IMR-90 (cell line): ENCODE measurements at regions not wholly inside any gene's neighbourhood (a gene's known extent, or its start where the extent isn't known, plus 50 kb on each side); places are given as distances from the start of the nearest gene placed in this dataset.

Experiments used
- ATAC-seq: fragments of 200-7000 bp; cut with Tn5 transposase; 2 replicates; pipeline ENCODE4 v1.9.1; 2020; ENCODE audit warnings: low read depth, mild to moderate bottlenecking, moderate library complexity
- BruUV-seq: library from RNA; stranded (reverse); fragments of 400-500 nt; replicated peaks from 2 replicates; lab custom pipeline; 2021; lab: Mats Ljungman, UMichigan
- CTCF ChIA-PET: fragments of 300-600 bp; formaldehyde crosslinking; extraction: SDS; loops from one replicate; lab custom pipeline; 2021; ENCODE audit warnings: antibody characterized with exemption; lab: Yijun Ruan, JAX
- POLR2A ChIA-PET: fragments of 300-600 bp; sonication (Branson Sonifier 250); formaldehyde crosslinking; loops from one replicate; lab custom pipeline; 2022; ENCODE audit warnings: antibody characterized with exemption; ENCODE audit not compliant: unreplicated experiment; lab: Charles Lee
- DNase-seq: peaks from one replicate; pipeline ENCODE4 v3.0.0; 2013
- H2AFZ ChIP-seq: replicated peaks from 2 replicates; pipeline ENCODE3; 2013; ENCODE audit warnings: low read length, mild to moderate bottlenecking; ENCODE audit not compliant: poor library complexity
- H2AK5ac ChIP-seq: 2 replicates; pipeline ENCODE4 v1.6.1; 2013; ENCODE audit warnings: low read depth, low read length, inconsistent platforms
- H2AK9ac ChIP-seq: replicated peaks from 2 replicates; pipeline ENCODE3; 2013; ENCODE audit warnings: mild to moderate bottlenecking, low read depth, low read length, moderate library complexity; ENCODE audit not compliant: poor library complexity
- H2BK120ac ChIP-seq: 2 replicates; pipeline ENCODE4 v1.6.1; 2013; ENCODE audit warnings: low read depth, low read length, inconsistent platforms
- H2BK15ac ChIP-seq: 3 replicates; pipeline ENCODE4 v1.6.1; 2013; ENCODE audit warnings: low read depth, low read length, inconsistent platforms
- H2BK20ac ChIP-seq: 2 replicates; pipeline ENCODE4 v1.6.1; 2013; ENCODE audit warnings: low read depth, mild to moderate bottlenecking, inconsistent platforms, low read length, moderate library complexity
- H2BK5ac ChIP-seq: 2 replicates; pipeline ENCODE4 v1.6.1; 2013; ENCODE audit warnings: mild to moderate bottlenecking, low read depth, low read length, inconsistent platforms; ENCODE audit not compliant: poor library complexity, severe bottlenecking
- H3K14ac ChIP-seq: replicated peaks from 2 replicates; pipeline ENCODE4 v1.6.1; 2013; ENCODE audit warnings: low read depth, low read length, inconsistent platforms
- H3K18ac ChIP-seq: 2 replicates; pipeline ENCODE4 v1.6.1; 2013; ENCODE audit warnings: low read depth, low read length, control low read depth
- H3K23ac ChIP-seq: 2 replicates; pipeline ENCODE4 v1.6.1; 2013; ENCODE audit warnings: low read depth, low read length, inconsistent platforms
- H3K27ac ChIP-seq: 2 replicates; pipeline ENCODE4 v1.5.1; 2013; ENCODE audit warnings: mild to moderate bottlenecking, control low read depth, low read length; ENCODE audit not compliant: insufficient read depth
- H3K27me3 ChIP-seq: 2 replicates; pipeline ENCODE4 v1.6.1; 2013; ENCODE audit warnings: low read length; ENCODE audit not compliant: control insufficient read depth, insufficient read depth
- H3K36me3 ChIP-seq: 2 replicates; pipeline ENCODE4 v1.6.1; 2013; ENCODE audit warnings: low read length, mixed read lengths; ENCODE audit not compliant: control insufficient read depth, insufficient read depth
- H3K4ac ChIP-seq: 2 replicates; pipeline ENCODE4 v1.6.1; 2013; ENCODE audit warnings: low read depth, low read length, inconsistent platforms
- H3K4me1 ChIP-seq: 2 replicates; pipeline ENCODE4 v1.6.1; 2013; ENCODE audit warnings: low read length, mixed read lengths; ENCODE audit not compliant: control insufficient read depth, insufficient read depth
- H3K4me2 ChIP-seq: 2 replicates; pipeline ENCODE4 v1.6.1; 2013; ENCODE audit warnings: low read depth, mild to moderate bottlenecking, control low read depth, low read length, moderate library complexity
- H3K4me3 ChIP-seq: 2 replicates; pipeline ENCODE4 v1.5.1; 2013; ENCODE audit warnings: low read depth, mild to moderate bottlenecking, control low read depth, low read length, moderate library complexity; ENCODE audit not compliant: insufficient read depth
- H3K56ac ChIP-seq: 2 replicates; pipeline ENCODE4 v1.6.1; 2013; ENCODE audit warnings: low read length, inconsistent platforms; ENCODE audit not compliant: insufficient read depth; ENCODE audit errors: extremely low read depth
- H3K79me1 ChIP-seq, 2 experiments: 2 replicates each; pipeline ENCODE4 v1.6.1; 2013; ENCODE audit warnings: low read length in 2 of 2, inconsistent platforms in 1 of 2, low read depth in 1 of 2
- H3K9ac ChIP-seq: 2 replicates; pipeline ENCODE4 v1.6.1; 2013; ENCODE audit warnings: low read depth, low read length, control low read depth
- H3K9me1 ChIP-seq: 2 replicates; pipeline ENCODE4 v1.6.1; 2013; ENCODE audit warnings: low read length, inconsistent platforms; ENCODE audit not compliant: insufficient read depth
- H3K9me3 ChIP-seq: 2 replicates; pipeline ENCODE4 v1.6.1; 2013; ENCODE audit warnings: low read length; ENCODE audit not compliant: control insufficient read depth, insufficient read depth
- H4K20me1 ChIP-seq: 2 replicates; pipeline ENCODE4 v1.6.1; 2013; ENCODE audit warnings: low read length, inconsistent platforms; ENCODE audit not compliant: insufficient read depth
- H4K5ac ChIP-seq: 2 replicates; pipeline ENCODE4 v1.6.1; 2013; ENCODE audit warnings: mild to moderate bottlenecking, low read depth, low read length, control low read depth
- H4K8ac ChIP-seq, 2 experiments: 2 replicates each; pipeline ENCODE4 v1.6.1; 2013; ENCODE audit warnings: low read depth in 2 of 2, low read length in 2 of 2, control low read depth in 1 of 2, inconsistent platforms in 1 of 2
- H4K91ac ChIP-seq: 2 replicates; pipeline ENCODE4 v1.6.1; 2013; ENCODE audit warnings: low read depth, low read length, inconsistent platforms; ENCODE audit not compliant: insufficient read depth
- BHLHE40 ChIP-seq: fragments of 150-350 bp; IDR thresholded peaks from 2 replicates; pipeline ENCODE4 v1.6.1; 2016; ENCODE audit warnings: mild to moderate bottlenecking, low read depth, low read length
- CEBPB ChIP-seq: IDR thresholded peaks from 2 replicates; pipeline ENCODE4 v1.6.1; 2012; ENCODE audit warnings: low read depth, low read length, improper control_type of control experiment
- CHD1 ChIP-seq: IDR thresholded peaks from 2 replicates; pipeline ENCODE4 v1.6.1; 2012; ENCODE audit warnings: low read depth, low read length, improper control_type of control experiment
- CTCF ChIP-seq: conservative IDR thresholded peaks from 2 replicates; pipeline ENCODE4 v1.5.1; 2012; ENCODE audit warnings: mild to moderate bottlenecking, low read depth, low read length, improper control_type of control experiment
- ELK1 ChIP-seq: fragments of 150-350 bp; IDR thresholded peaks from 2 replicates; pipeline ENCODE4 v1.6.1; 2016; ENCODE audit warnings: low read depth, mild to moderate bottlenecking, low read length, moderate library complexity, borderline replicate concordance
- FOS ChIP-seq: fragments of 150-350 bp; IDR thresholded peaks from 2 replicates; pipeline ENCODE4 v1.6.1; 2016; ENCODE audit warnings: low read depth, low read length
- MAFK ChIP-seq: IDR thresholded peaks from 2 replicates; pipeline ENCODE4 v1.6.1; 2012; ENCODE audit warnings: low read depth, low read length, improper control_type of control experiment
- MAZ ChIP-seq: IDR thresholded peaks from 2 replicates; pipeline ENCODE4 v1.6.1; 2012; ENCODE audit warnings: low read depth, mild to moderate bottlenecking, low read length, improper control_type of control experiment, moderate library complexity, borderline replicate concordance
- MXI1 ChIP-seq: IDR thresholded peaks from 2 replicates; pipeline ENCODE4 v1.6.1; 2012; ENCODE audit warnings: low read depth, mild to moderate bottlenecking, low read length, moderate library complexity, borderline replicate concordance
- NFE2L2 ChIP-seq: fragments of 150-350 bp; IDR thresholded peaks from 2 replicates; pipeline ENCODE4 v1.6.1; 2016; ENCODE audit warnings: low read depth, mild to moderate bottlenecking, low read length
- POLR2A ChIP-seq: IDR thresholded peaks from 2 replicates; pipeline ENCODE4 v1.6.1; 2012; ENCODE audit warnings: mild to moderate bottlenecking, low read depth, low read length
- RAD21 ChIP-seq: IDR thresholded peaks from 2 replicates; pipeline ENCODE4 v1.6.1; 2012; ENCODE audit warnings: low read length, improper control_type of control experiment
- RCOR1 ChIP-seq: IDR thresholded peaks from 2 replicates; pipeline ENCODE4 v1.6.1; 2012; ENCODE audit warnings: mild to moderate bottlenecking, low read length, improper control_type of control experiment; ENCODE audit not compliant: insufficient replicate concordance
- RFX5 ChIP-seq: IDR thresholded peaks from 2 replicates; pipeline ENCODE4 v1.8.0; 2012; ENCODE audit warnings: low read depth, mild to moderate bottlenecking, low read length, moderate library complexity
- SMC3 ChIP-seq: fragments of 150-350 bp; IDR thresholded peaks from 2 replicates; pipeline ENCODE4 v1.6.1; 2016; ENCODE audit warnings: low read depth, mild to moderate bottlenecking, antibody characterized with exemption, low read length, moderate library complexity
- USF2 ChIP-seq: fragments of 150-350 bp; IDR thresholded peaks from 2 replicates; pipeline ENCODE4 v1.6.1; 2017; ENCODE audit warnings: mild to moderate bottlenecking, antibody characterized with exemption, low read length, low read depth
- WGBS, 2 experiments: methylation state at CpG; one replicate each; pipeline versions ENCODE4 v1.1.5 to v1.1.7; 2013; ENCODE audit warnings: missing lambda C conversion rate in 2 of 2; ENCODE audit not compliant: insufficient read length in 1 of 2; ENCODE audit errors: extremely low coverage in 2 of 2; 5-methylcytosine and 5-hydroxymethylcytosine counted together
- dilution Hi-C: fragments of 300-500 bp; cut with HindIII; formaldehyde crosslinking; loops from one replicate; pipeline ENCODE4 v1.14.3; 2018; ENCODE audit warnings: low sequenced_read_pairs; ENCODE audit not compliant: unreplicated experiment
- in situ Hi-C: fragments of 300-500 bp; cut with MboI; formaldehyde crosslinking; loops from 3 replicates; pipeline ENCODE4 v1.14.3; 2019; ENCODE audit warnings: low sequenced_read_pairs, inconsistent platforms, mixed read lengths
- intact Hi-C: fragments of 100-400 bp; cut with micrococcal nuclease; formaldehyde crosslinking; loops from 2 replicates; pipeline ENCODE4 v1.10.0; 2022

- no peaks in the 10 kb centered on the region for H3K9me3 ChIP-seq
- WGBS, 2 experiments: no CpG with 5 or more reads among the region's 1 CpG
- H3K14ac ChIP-seq: no peak overlapping the region
- no peak overlapping the region for H2BK5ac ChIP-seq
- no peaks in the 10 kb centered on the region for H3K4me1 ChIP-seq
- CTCF ChIA-PET: no interaction called here
- in situ Hi-C loops: no loop called here
- H3K18ac ChIP-seq: no peak overlapping the region
- H3K9ac ChIP-seq: no peak overlapping the region
- H3K4me2 ChIP-seq: no peak overlapping the region
- no peak for TF ChIP-seq ELK1
- no peak for TF ChIP-seq USF2
- no peak for TF ChIP-seq BHLHE40
- TF ChIP-seq MAFK: no peak
- no peak for TF ChIP-seq MXI1
- TF ChIP-seq RFX5: no peak
- TF ChIP-seq CTCF: no peak
- TF ChIP-seq RCOR1: no peak
- no peak for TF ChIP-seq MAZ
- TF ChIP-seq POLR2A: no peak
- no peak for TF ChIP-seq CHD1
- TF ChIP-seq FOS: no peak
- no peak for TF ChIP-seq CEBPB
- no peak for TF ChIP-seq NFE2L2
- no peak for TF ChIP-seq RAD21
- TF ChIP-seq SMC3: no peak
- H4K91ac ChIP-seq: no peak overlapping the region
- no peaks in the 10 kb centered on the region for H4K20me1 ChIP-seq
- H3K23ac ChIP-seq: no peak overlapping the region
- intact Hi-C loops: no loop called here
- H2BK120ac ChIP-seq: no peak overlapping the region
- no peak overlapping the region for H3K56ac ChIP-seq
- no peak overlapping the region for H2AK5ac ChIP-seq
- ATAC-seq (no peak), DNase-seq (no peak)
- no peak overlapping the region for H4K5ac ChIP-seq
- POLR2A ChIA-PET: no interaction called here
- H2AK9ac ChIP-seq: no peak overlapping the region
- H3K4ac ChIP-seq: no peak overlapping the region
- H4K8ac ChIP-seq: no peak overlapping the region
- H3K27ac ChIP-seq: no peak overlapping the region
- dilution Hi-C loops: no loop called here
- H2AFZ ChIP-seq: no peak overlapping the region
- no peaks in the 10 kb centered on the region for H3K27me3 ChIP-seq
- no TSS peak for BruUV-seq
- H3K79me1 ChIP-seq: no peaks in the 10 kb centered on the region
- H3K9me1 ChIP-seq: no peaks in the 10 kb centered on the region
- no peaks in the 10 kb centered on the region for H3K36me3 ChIP-seq
- no peak overlapping the region for H3K4me3 ChIP-seq
- no peak overlapping the region for H2BK20ac ChIP-seq
- H2BK15ac ChIP-seq: no peak overlapping the region
These were observed 126.6 kb upstream of the RGPD4 start for GRCh38 chr2:107700073-107700472.
